CD4-positive, alpha-beta T cell treated with Interleukin-2 at 100 ng/mL for 4 hours (primary cell): ENCODE measurements at regions not wholly inside any gene's neighbourhood (a gene's known extent, or its start where the extent isn't known, plus 50 kb on each side); places are given as distances from the start of the nearest gene placed in this dataset.

Source experiments
- DNase-seq: peaks from one replicate; pipeline ENCODE4 v3.0.0-alpha.2; 2020; ENCODE audit warnings: low spot score

- DNase-seq, result no peak
Measured at GRCh38 chr17:15109608-15110007, 155.5 kb downstream of the PMP22 start.

- no peak for DNase-seq
Measured at GRCh38 chr17:15108992-15109391, 156.1 kb downstream of the PMP22 start.

- DNase-seq, result no peak
Measured at GRCh38 chr17:15106540-15106939, 158.6 kb downstream of the PMP22 start.

- no peak for DNase-seq
Measured at GRCh38 chr17:15103785-15104184, 161.3 kb downstream of the PMP22 start.

GRCh38 chr17:15101175-15101574, 164.0 kb downstream of the PMP22 start:
- DNase-seq, result no peak

- DNase-seq, result no peak
Measured at GRCh38 chr17:15096511-15096910, 168.6 kb downstream of the PMP22 start.

GRCh38 chr17:15095935-15096334, 169.2 kb downstream of the PMP22 start:
- DNase-seq, result no peak

- DNase-seq, result no peak
Measured at GRCh38 chr17:15092762-15093161, 172.4 kb downstream of the PMP22 start.

GRCh38 chr17:15092261-15092660, 172.9 kb downstream of the PMP22 start:
- DNase-seq, result no peak

GRCh38 chr17:15091825-15092224, 173.3 kb downstream of the PMP22 start:
- no peak for DNase-seq

GRCh38 chr17:15090533-15090932, 174.6 kb downstream of the PMP22 start:
- no peak for DNase-seq

GRCh38 chr17:15087946-15088345, 177.2 kb downstream of the PMP22 start:
- no peak for DNase-seq

- DNase-seq, result no peak
Measured at GRCh38 chr17:15086776-15087295, 178.3 kb downstream of the PMP22 start.

GRCh38 chr17:15085890-15086677, 179.0 kb downstream of the PMP22 start:
- DNase-seq, result no peak

- no peak for DNase-seq
Measured at GRCh38 chr17:15083225-15083624, 181.9 kb downstream of the PMP22 start.

GRCh38 chr17:15081008-15081407, 184.1 kb downstream of the PMP22 start:
- DNase-seq, result no peak

GRCh38 chr17:15078570-15078969, 186.6 kb downstream of the PMP22 start:
- DNase-seq, result no peak

- DNase-seq, result no peak
Measured at GRCh38 chr17:15076991-15077663, 188.0 kb downstream of the PMP22 start.

- no peak for DNase-seq
Measured at GRCh38 chr17:15051933-15052332, 213.2 kb downstream of the PMP22 start.

- no peak for DNase-seq
Measured at GRCh38 chr17:15049795-15050160, 215.3 kb downstream of the PMP22 start.

GRCh38 chr17:15048933-15049794, 216.0 kb downstream of the PMP22 start:
- no peak for DNase-seq

GRCh38 chr17:15048381-15048780, 216.7 kb downstream of the PMP22 start:
- no peak for DNase-seq

GRCh38 chr17:15042311-15042710, 222.8 kb downstream of the PMP22 start:
- DNase-seq, result no peak
